ENCODE measurements at regions not wholly inside any gene's neighbourhood (a gene's known extent, or its start where the extent isn't known, plus 50 kb on each side); places are given as distances from the start of the nearest gene placed in this dataset.
"Not testable (repeated sequence)": the region's sequence is repeated elsewhere in the genome, so short reads cannot be mapped to it uniquely, and the experiment has no call there.

DNA sequence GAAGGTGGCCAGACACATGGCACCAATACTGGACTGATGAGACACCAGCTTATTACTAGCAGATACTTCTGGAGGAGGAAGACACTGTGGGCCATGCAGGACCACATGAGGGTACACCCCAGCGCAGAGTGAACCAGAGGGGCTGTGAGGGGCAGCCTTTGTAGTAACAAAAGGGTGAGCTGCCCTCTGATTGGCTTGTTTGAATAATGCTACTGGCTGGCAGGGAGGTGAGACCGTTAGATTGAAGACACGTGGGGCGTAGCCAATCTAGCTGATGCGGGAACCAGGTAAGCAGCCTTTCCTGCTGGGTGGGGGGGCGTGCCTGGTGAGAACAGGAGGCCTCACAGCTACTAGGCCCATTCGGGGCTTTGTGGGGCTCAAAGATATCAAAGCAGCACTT, 102.8 kb upstream of the SEC14L1 start:
- no peak for DNase-seq (ENCODE audit: low spot score)

- DNase-seq (ENCODE audit: low spot score): no peak
Measured at GRCh38 chr17:77038884-77039555, 101.7 kb upstream of the SEC14L1 start.

DNA sequence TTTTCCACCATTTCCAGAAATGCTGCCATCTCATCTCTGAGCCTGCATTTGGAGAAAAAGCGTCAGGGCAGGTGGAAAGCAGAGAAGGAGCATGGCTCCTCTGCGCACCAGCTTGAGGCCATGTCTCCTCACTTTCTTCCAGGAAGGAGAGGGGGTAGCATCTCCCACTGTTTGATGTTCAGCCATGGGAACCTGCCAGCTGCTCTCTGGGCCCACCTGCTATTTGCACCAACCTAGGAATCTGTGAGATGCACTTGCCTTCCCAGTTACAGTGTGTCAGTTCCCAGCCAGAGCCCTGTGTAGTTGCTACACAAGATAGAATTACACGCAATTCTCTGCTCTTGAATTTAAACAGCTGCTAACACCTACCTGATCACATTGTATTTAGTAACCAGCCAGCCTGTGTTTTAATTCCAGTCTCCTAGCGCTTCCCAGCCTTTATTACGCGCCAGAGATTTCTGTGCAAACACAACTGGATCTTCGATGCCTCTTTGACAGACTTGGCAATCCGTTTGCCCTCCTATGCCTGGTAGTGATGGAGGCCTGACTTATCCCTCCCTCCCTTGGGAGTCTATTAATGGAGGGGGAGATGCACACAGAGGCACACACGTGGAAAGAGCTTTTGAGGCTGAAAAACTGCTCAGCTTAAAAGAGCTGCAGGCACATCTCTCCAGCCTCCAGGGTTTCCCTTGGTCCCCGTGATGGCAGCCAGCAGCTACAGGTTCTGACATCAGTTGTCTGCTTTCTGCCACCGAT, 98.1 kb upstream of the SEC14L1 start:
- no peak for DNase-seq (ENCODE audit: low spot score)

DNA sequence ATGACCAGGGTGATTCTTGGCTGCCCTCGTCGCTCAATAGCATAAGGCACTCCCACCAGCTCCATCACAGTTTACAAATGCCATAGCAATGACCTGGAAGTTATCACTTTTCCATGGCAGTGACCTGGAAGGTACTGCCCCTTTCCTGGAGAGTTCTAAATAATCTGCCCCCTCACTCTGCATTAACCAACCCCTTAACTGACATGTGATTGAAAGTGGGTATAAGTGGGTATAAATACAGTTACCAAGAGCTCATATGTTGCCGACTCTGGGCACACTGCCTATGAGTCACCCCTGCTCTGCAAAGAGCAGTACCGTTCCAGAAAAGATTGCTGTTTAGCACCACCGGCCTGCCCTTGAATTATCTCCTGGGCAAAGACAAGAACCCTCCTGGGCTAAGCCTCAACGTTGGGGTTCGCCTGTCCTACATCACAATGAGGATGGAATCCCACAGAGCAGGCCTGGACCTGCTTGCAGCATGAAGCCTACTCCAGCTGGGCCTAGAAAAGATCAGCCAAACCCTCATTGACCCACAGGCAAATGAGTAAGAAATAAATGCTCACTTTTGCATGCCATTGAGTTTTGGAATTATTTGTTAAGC, 95.2 kb upstream of the SEC14L1 start:
- DNase-seq (ENCODE audit: low spot score): no peak

DNA sequence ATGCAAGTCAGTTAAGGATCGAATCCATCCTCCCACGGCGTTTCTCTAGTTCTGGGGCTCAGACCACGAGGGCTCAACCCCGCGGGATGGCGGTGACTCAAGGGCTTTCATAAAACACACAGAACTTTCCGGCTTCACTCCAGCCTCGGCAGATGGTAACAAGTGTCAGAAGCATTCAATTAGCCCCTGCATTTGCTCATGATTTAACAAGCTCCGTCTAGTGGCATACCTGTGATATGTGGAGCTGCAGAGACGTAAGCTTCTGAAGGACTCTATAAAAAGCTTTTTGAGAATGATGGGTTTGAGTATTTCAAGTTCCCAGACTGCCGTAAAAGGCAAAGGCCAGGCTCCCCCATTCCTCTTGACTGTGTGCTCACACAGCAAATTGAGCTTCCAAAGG, 91.3 kb upstream of the SEC14L1 start:
- DNase-seq (ENCODE audit: low spot score): peak; percentile 12

GRCh38 chr17:77050901-77051300, 89.9 kb upstream of the SEC14L1 start:
- DNase-seq (ENCODE audit: low spot score): not testable (repeated sequence)

- peak; percentile 52 for DNase-seq (ENCODE audit: low spot score)
Measured at GRCh38 chr17:77054936-77055335, 85.8 kb upstream of the SEC14L1 start.

DNA sequence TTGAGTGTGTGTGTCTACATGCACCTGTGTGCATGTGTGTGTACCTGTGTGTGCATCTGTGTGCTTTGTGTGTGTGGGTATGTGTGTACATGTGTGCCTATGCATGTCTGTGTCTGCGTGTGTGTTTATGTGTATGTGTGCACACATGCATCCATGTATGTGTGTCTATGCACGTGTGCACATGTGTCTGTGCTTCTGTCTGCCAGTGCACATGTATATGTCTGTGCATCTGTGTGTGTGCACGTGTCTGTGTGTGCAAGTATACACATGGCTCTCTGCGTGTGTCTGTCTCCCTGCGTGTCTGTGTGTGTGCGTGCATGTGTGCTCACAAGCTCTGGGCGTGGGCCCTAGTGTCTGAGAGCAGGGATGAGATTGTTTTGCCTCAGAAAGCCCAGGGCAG, 85.3 kb upstream of the SEC14L1 start:
- DNase-seq (ENCODE audit: low spot score): no peak

DNA sequence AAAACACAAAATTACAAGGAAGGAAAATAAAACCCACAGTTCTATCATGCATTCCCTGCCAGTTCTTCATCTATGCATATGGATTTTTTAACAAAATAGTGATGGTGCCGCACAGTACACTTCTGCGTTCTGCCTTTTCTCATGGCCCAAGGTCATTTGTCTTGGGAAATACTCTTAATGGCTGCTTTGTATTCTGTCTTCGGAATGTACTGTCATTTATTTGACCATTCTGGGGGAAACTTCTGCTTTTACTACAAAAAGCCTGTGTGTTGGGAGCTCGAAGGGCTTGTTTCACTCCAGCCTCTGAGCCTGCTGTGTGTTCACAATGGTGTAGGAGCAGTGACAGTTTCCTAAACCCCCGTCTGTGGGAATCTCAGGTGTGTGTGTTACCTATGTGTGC, 82.8 kb upstream of the SEC14L1 start:
- no peak for DNase-seq (ENCODE audit: low spot score)

- DNase-seq (ENCODE audit: low spot score): no peak
Measured at GRCh38 chr17:77061669-77062068, 79.1 kb upstream of the SEC14L1 start.

GRCh38 chr17:77064598-77064997, 76.2 kb upstream of the SEC14L1 start:
- DNase-seq (ENCODE audit: low spot score): no peak

DNA sequence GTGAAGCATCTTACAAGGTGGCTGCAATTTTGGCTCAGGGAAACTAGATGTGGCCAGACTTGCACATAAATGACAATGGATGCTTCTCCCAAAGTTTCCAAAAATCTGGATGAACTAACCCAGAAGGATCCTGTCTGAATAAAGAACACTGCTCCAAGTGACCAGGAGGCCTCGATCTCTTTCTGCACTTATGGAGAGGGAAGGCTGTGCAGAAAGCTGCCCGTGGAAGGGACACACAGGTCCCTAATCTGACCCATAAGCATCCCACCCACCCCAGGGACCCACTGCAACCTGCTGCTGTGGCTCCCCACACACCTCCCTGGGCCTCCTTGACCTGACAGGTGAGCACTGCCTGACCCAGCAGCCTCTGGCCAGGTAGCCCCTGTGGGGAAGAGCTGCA, 74.6 kb upstream of the SEC14L1 start:
- no peak for DNase-seq (ENCODE audit: low spot score)

- DNase-seq (ENCODE audit: low spot score): peak; percentile 64
Measured at GRCh38 chr17:77066726-77067409, 73.9 kb upstream of the SEC14L1 start.

- no peak for DNase-seq (ENCODE audit: low spot score)
Measured at GRCh38 chr17:77068915-77069314, 71.9 kb upstream of the SEC14L1 start.

- no peak for DNase-seq (ENCODE audit: low spot score)
Measured at GRCh38 chr17:77070888-77071279, 69.9 kb upstream of the SEC14L1 start.

DNA sequence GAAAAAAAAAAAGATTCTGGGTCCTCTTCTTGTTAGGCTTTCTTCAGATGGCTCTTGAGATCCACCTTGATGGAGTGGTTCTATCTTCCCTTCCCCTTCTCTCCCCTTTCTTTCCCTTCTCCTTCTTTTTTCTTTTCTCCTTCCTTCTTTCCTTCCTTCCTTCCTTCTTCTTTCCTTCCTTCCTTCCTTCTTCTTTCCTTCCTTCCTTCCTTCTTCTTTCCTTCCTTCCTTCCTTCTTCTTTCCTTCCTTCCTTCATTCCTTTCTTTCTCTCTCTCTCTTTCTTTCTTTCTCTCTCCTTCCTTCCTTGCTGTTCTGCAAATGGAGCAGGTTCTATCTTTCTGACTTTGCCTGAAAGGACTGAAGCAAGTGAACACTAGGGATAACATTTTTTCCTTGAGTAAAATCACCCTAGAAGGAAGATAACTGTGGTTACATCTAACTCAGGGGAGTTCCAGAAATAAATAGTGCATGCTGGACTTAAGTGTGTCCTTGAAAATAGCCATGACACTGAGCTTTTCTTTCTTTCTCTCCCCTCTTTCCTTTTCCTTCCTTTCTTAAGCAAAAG, 68.8 kb upstream of the SEC14L1 start:
- DNase-seq (ENCODE audit: low spot score): no peak

DNA sequence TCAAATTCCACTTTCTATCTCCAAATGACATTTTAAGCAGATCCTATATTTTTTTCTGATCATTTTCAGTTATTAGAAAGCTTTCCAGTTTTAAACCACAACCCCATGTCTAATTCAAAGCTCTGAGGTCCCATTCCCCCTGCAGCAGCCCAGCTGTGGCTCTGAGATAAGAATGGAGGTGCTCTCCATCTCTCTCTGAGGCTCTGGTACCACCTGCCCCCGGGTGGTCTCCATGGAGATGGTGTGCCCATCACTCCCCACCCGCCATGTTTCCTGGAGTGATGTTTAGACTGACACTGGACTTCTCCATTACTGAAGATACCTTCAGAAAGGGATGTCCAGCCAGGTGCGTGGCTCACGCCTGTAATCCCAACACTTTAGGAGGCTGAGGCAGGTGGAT, 68.1 kb upstream of the SEC14L1 start:
- DNase-seq (ENCODE audit: low spot score): no peak

DNA sequence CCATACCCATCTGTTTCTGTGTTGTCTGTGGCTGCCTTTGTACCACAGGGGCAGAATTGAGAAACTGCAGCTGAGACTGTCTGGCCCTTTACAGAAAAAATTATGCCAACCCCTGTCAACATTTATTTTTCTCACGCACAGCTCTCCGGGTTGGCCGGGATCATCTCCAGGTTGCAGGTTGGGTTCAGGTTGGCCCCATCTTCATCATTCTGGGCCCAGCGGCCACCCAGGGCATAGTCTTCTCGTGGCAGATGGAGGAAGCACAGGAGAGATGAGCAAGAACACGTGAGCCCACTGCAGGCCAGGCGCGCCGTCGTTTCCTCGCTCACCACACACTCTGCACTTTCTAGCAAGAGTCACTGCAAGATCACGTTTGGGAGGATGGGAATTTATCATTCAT, 66.1 kb upstream of the SEC14L1 start:
- no peak for DNase-seq (ENCODE audit: low spot score)

- peak; percentile 53 for DNase-seq (ENCODE audit: low spot score)
Measured at GRCh38 chr17:77076124-77076830, 64.5 kb upstream of the SEC14L1 start.

DNA sequence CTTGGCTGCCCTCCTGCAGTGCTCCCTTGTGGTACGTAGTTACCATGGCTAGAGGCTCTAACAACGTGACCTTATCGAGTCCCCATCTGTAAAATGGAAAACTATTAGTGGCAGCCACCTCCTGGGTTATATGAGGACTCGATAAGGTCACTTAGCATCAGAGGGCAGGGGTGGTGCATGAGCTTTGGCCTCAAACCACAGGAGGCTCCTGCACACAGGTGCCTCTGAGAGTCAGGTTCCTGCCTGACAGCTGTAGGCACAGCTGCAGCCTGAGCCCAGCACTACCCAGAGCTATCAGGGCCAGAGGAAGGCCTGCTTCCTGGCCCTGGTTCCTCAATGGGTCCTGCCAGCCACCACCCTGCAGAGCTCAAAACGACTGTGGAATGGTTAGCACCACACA, 57.2 kb upstream of the SEC14L1 start:
- DNase-seq (ENCODE audit: low spot score): no peak

DNA sequence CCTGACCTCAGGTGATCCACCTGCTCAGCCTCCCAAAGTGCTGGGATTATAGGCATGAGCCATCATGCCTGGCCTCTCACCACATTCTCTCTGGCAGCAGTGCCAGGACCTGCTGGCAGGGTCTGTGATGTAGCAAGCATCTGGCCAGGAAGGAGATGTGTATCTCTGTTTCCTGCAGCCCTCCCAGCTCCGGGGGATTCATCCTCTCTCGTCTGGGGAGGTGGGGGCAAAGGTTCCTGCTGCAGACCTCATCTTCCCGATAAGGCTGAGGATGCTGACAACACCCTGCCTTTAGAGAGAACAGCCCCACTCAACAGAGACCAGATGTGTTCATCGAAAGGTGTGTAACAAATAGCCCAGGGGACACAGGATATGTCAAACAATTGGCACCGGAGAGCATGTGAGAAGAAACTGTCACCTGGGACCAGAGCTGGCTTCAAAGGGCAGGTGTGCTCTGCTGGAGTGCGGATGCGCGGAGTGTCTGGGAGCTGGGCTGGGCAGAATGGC, 54.8 kb upstream of the SEC14L1 start:
- no peak for DNase-seq (ENCODE audit: low spot score)
